GM10266 (cell line): ENCODE measurements at regions not wholly inside any gene's neighbourhood (a gene's known extent, or its start where the extent isn't known, plus 50 kb on each side); places are given as distances from the start of the nearest gene placed in this dataset.
A peak's percentile ranks its signal among the peaks of the same experiment; 100 is the strongest.

Experiments used
- DNase-seq: peaks from one replicate; pipeline ENCODE4 v3.0.0; 2012; ENCODE audit errors: extremely low spot score
- TF ChIP-seq, protein P1 (sequence below): IDR thresholded peaks from 2 replicates; pipeline ENCODE4 v1.5.1; 2012; ENCODE audit warnings: mild to moderate bottlenecking, low read depth; ENCODE audit not compliant: control insufficient read depth, insufficient read depth; ENCODE audit errors: missing control alignments

DNA sequence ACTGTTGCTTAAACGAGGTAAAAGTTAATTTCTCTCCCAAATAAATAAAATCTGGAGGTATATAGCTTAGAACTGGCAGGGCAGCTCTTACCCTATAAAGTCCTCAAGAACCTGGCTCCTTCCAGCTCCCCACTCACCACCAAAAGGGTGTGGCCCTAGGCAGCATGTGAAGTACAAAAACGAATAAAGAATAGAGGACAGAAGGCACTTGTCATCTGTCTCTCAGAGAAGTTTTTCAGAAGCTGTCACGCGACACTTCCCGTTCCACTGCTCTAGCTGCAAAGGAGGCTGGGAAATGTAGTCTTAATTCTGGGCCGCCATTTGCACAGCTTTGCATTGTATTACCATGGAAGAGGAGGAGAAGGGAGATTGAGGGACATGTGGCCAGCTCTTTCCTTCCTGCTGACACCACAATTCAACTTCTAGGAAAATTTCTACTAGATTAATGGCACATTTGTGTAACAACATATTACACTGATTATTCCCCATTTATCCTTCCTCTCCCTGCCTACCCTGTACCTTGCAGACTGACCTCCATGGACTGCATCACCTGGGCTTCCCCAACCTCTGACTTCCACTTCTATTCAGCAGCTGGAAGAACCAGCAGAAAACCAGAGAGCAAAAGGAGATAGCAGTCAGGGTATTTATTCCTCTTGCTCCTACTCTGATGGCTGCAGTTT is 62.2 kb downstream of the CCDC71L start:
- peak; percentile 67 for DNase-seq
- TF ChIP-seq, protein P1, sequence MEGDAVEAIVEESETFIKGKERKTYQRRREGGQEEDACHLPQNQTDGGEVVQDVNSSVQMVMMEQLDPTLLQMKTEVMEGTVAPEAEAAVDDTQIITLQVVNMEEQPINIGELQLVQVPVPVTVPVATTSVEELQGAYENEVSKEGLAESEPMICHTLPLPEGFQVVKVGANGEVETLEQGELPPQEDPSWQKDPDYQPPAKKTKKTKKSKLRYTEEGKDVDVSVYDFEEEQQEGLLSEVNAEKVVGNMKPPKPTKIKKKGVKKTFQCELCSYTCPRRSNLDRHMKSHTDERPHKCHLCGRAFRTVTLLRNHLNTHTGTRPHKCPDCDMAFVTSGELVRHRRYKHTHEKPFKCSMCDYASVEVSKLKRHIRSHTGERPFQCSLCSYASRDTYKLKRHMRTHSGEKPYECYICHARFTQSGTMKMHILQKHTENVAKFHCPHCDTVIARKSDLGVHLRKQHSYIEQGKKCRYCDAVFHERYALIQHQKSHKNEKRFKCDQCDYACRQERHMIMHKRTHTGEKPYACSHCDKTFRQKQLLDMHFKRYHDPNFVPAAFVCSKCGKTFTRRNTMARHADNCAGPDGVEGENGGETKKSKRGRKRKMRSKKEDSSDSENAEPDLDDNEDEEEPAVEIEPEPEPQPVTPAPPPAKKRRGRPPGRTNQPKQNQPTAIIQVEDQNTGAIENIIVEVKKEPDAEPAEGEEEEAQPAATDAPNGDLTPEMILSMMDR, result no peak

GRCh38 chr7:106597751-106598546 is 63.0 kb downstream of the CCDC71L start:
- DNase-seq, result no peak
- TF ChIP-seq, protein P1, result no peak

GRCh38 chr7:106597014-106597413 is 63.9 kb downstream of the CCDC71L start:
- DNase-seq, result no peak
- TF ChIP-seq, protein P1, result no peak

DNA sequence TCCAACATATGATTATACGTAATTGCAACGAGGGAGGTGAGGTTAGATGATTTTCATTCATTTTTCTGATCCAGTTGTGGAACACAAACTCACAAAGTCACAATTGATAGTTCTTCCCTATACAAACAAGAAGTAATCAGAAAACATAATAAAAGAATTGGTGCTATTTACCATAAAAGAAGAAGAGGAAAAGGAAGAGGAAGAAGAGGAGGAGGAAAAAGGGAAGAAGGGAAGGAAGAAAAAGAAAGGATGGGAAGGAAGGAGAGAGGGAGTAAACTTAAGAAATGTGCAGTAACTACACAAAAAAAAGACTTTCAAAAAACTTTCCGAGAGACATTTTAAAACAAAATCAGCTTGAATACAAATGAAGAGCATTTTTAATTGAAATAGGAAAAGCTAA is 65.0 kb downstream of the CCDC71L start:
- TF ChIP-seq, protein P1, result no peak
- DNase-seq, result no peak

DNA sequence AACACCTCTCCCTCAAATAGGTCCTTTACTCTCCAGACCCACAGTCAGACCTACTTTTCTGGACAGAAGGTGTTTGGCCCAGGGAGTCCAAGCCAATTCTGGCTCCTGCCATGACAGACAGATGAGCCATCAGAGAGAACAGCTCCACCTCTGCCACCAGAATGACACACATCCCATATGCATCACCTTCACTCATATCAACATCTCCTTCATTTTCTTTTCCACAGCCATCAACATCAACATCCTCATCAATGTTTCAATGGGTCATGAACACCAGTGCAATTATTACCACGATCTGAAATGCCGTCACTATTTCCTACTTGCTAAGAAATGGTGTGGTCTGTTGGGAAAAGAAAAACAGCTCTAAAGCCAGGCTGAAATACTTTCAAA is 67.9 kb downstream of the CCDC71L start:
- TF ChIP-seq, protein P1, result no peak
- DNase-seq, result no peak

DNA sequence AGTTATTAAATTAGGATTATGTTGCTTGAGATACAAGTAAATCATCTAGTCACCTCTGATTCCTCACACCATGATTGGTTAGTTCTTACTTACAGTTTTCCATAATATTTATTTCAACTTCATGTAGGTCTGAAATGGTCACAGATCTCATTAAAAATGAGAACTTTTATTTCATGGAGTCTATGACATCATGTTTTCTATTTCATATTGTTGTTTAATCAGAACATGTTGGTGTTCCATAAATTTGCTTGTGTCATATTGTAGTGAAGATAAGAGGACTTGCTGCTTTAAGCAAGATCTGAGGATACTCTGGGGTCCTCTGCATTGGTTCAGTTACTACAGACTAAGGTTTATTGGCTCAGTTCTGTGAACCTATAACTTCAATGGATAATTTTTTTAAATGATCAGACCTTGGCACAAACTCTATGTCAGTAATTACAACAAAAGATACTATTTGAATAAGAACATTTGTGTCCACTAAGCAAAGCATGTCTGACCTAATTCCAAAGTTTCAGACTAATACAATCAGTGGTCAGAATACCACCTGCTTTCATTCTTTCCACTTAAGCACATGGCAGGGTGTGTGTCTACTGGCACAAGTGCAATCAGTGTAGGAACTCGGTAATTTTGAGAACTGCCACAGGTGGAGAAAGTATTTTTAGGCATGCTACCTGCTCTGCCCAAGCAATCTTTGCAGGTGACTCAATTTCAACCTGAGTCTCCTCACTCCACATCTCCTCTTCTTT is 68.5 kb downstream of the CCDC71L start:
- TF ChIP-seq, protein P1, result no peak
- no peak for DNase-seq

DNA sequence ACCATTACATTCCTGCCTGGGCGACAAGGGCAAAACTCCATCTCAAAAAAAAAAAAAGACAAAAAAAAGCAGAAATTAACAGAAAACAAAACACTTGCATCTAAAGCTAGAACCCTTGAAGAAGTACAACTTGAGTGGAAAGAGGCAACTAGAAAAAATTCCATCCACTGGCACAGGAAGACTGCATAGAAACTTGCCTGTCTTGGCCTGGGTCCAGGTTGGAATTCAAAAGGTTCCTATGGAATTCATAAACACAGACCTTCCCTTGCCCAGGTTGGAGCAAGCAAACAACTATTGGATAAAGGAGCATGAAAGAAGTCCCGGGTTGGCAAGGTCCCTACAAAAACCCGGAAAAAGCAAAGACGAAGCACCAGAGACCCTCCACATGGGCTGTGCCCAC is 69.8 kb downstream of the CCDC71L start:
- TF ChIP-seq, protein P1, result no peak
- no peak for DNase-seq
